GM18858 (cell line): ENCODE measurements at regions not wholly inside any gene's neighbourhood (a gene's known extent, or its start where the extent isn't known, plus 50 kb on each side); places are given as distances from the start of the nearest gene placed in this dataset.
A peak's percentile ranks its signal among the peaks of the same experiment; 100 is the strongest.
"Not testable (repeated sequence)": the region's sequence is repeated elsewhere in the genome, so short reads cannot be mapped to it uniquely, and the experiment has no call there.

ENCODE experiments used
- ATAC-seq: cut with Tn5 transposase; IDR thresholded peaks from one replicate; pipeline ENCODE4 v1.9.1; 2021; ENCODE audit not compliant: unreplicated experiment

DNA sequence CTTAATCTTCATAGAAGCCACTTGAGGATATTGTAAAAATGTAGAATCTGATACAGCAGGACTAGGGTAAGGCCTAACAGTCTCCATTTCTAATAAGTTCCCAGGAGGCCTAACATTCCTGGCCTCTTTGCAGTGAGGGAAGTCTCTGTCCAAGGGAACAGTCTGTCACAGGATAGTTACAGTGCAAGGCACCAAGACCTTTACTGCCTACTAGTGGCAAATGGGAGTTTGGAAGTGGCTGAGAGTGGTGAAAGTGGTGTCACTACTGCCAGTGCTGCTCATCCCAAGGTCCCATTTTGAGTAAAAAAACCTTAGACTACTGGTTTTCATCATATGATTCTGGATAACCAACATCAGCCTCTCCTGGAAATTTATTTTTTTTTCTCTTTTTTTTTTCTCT lies 619.5 kb upstream of the SEMA3D start:
- no peak for ATAC-seq

GRCh38 chr7:85805656-85806055 lies 618.8 kb upstream of the SEMA3D start:
- no peak for ATAC-seq

DNA sequence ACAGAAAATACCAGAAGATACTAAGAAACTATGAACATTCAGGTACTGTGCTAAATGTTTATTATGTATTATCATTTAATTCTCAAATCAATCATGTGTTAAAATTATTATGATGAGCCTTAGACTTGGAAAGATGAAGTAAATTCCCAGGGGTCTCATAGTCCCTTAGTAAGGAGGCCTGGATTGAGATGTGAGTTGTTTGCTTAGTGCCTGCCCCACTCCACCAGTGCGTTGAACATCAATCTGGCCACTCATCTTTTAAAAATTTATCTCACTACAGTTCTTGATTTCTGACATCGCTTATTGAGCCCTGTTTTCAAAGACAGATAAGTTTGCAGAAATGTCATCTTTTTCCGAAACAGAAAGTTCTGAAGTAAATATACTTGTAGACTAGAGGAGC lies 618.4 kb upstream of the SEMA3D start:
- no peak for ATAC-seq

DNA sequence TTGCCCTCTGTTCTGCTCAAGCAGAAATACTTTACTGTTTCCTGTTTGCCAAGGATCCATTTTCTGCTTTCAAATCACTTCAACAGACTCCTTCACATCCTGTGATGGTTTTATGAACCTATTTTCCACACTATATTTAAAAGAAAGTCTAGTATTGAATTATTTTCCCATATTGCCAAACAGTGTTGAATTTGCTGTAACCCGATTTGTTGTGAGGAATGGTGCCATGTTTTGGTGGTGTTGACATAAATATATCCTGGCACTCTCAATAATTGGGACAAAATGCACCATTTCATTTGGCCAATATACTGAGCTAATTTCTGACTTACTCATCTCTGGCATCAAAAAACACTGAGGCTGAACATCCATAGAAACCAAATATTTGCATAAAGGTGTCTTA lies 615.4 kb upstream of the SEMA3D start:
- no peak for ATAC-seq

- no peak for ATAC-seq
Measured at GRCh38 chr7:85796956-85797355, 610.1 kb upstream of the SEMA3D start.

DNA sequence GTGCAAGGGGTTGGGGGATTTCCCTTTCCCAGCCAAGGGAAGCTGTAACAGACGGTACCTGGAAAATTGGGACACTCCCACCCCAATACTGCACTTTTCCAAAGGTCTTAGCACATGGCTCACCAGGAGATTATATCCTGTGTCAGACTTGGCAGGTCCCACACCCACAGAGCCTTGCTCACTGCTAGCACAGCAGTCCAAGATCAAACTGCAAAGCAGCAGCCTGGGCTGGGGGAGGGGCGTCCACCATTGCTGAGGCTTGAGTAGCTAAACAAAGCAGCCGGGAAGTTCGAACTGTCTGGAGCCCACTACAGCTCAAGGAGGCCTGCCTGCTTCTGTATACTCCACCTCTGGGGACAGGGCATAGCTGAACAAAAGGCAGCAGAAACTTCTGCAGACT lies 604.2 kb upstream of the SEMA3D start:
- ATAC-seq: not testable (repeated sequence)

- ATAC-seq: no peak
Measured at GRCh38 chr7:85781606-85782005, 594.8 kb upstream of the SEMA3D start.

GRCh38 chr7:85776691-85777345 lies 590.0 kb upstream of the SEMA3D start:
- ATAC-seq: no peak

DNA sequence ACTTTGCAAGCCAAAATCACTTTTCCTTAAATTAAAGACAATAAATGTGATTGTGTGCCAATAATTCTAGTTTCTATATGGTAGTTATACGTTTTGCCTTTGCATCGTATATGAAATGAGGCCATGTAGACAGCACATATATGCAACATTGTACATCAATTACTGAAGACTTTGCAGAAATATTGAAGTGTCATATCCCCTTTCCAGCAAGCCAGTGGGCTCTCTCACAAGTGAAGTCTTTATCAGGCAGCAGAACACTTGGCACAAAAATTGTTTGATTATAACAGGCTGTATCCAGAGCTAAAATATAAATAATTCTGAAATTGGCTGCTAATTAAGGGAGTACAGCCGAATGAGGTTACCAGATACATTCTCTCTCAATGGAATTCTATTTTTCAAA lies 588.6 kb upstream of the SEMA3D start:
- ATAC-seq: no peak

DNA sequence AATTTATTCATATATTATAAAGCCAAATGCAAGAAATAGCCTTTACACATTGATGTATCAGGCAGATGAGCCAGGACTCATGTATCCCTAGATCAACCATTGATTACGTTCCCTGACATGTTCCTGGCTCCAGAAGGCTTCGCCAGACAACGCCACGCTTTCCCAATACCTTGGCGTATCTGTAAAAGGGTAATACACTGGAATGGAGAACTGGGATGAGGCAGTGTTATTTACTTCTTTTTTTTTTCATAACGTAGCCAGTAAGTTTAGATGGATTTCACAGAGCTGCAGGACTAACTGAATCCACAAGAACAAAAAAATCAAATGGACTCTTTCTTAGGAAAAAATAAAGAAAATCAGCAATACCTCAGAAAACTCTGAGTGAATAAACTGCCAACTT lies 588.1 kb upstream of the SEMA3D start:
- no peak for ATAC-seq

- no peak for ATAC-seq
Measured at GRCh38 chr7:85773116-85773728, 586.4 kb upstream of the SEMA3D start.

GRCh38 chr7:85771516-85771915 lies 584.7 kb upstream of the SEMA3D start:
- no peak for ATAC-seq

- ATAC-seq: no peak
Measured at GRCh38 chr7:85770332-85770731, 583.5 kb upstream of the SEMA3D start.

DNA sequence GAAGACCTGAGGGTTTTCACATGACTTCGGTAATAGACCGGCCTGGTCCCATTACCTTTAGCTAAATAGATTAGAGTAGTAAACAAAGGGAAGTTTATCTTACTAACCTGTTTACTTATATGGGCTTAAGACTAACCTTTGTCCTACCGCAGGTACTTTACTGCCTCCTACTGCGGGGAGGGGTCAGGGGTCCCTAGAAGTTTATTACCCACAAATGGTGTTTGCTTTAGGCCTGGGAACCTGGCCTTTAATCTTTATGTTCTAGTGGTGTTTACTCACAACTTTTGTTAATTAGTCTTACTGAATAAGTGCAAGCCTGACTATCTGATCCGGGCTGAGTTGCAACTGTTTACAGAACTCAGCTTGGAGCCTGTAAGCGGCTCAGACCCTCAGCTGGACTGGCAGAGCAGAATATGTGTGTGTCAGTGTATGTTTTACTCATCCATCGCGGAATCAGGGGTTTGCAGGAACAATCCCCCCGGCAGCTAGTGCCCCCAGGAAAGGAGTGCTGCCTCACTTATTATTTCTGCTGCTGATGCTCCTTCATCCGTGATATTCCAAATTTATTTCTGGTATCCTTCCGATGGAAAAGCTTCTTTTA lies 578.9 kb upstream of the SEMA3D start:
- no peak for ATAC-seq

DNA sequence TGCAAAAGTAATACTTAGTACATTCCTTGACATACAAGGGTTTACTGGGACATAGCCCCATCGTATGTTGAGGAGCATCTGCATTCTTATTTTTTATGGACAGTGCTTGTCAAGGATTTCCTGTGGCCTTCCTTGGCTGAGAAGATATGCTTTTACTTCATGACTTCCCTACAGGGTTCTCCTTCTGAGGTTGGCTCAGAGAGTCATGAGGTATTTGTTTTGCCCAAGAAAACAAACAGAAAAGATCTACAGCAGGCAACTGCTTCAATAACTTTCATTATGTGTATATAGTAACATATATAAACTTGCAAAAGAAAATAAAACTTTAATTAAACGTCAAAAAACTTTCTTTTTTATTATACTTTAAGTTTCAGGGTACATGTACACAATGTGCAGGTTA lies 577.2 kb upstream of the SEMA3D start:
- no peak for ATAC-seq

DNA sequence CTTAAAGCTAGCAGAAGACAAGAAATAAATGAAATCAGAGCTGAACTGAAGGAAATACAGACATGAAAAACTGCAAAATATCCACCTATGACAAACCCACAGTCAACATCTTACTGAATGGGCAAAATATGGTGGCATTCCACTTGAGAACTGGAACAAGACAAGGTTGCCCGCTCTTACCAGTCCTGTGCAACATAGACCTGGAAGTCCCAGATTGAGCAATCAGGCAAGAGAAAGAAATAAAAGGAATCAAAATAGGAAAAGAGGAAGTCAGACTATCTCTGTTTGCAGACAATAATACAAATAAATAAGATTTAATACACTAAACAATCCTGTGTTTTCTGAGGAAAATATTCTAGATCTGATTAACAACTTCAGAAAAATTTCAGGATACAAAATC lies 570.5 kb upstream of the SEMA3D start:
- no peak for ATAC-seq

DNA sequence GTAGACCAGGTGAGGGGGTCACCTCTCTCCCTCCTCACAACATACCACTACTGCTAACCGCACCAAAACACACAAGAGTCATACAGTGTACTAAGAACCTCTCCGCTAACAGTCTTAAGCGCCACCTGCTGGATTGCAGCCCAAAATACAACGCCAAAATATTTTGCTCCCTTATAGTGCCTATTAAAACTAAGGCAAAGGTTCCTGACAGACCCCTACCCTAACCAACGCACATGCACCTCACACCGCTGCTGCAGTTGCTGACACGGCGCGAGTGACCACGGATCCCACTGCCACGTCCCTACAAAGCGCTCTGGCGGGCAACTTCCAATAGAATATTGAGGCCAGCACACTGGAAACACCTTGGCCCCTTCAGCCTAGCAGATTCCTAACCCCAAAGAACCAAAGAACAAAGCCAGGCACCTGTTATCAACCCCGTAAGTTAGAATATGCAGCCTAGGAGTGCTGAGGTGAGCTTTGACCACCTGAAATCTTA lies 563.6 kb upstream of the SEMA3D start:
- peak; percentile 96 for ATAC-seq

DNA sequence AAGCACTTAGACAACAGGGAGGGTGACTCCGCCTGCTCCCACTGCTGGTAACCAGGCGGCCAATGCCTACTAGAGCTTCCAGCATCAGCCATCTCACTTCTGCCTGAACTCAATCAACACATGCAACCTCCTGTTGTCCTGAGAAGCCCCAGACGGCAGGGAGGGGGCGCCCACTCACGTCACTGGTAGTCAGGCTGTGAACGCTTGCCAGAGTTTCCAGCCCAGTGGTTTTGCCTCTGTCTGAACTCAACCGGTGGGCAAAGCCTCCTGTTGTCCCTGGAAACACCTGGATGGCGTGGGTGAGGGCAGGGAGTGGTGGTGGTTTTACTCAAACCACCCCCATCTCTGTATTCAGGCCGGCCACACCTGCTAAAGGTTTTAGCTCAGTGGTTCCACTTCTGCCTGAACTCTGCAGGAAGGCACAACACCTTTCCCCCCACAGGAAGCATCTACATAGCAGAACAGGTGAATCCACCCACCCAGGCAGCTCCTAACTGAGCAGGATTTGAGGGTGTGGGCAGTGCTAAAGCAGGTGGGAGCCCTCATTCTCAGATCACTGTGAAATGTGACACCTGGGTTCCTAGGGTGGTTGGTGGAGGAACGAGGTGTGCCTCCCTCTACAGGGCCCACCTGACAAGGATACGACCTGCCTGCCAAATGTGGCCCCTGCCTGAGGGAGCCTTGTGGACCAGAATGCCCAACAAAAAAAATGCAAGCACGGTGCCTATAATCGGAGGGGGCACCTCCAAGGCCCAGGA lies 563.0 kb upstream of the SEMA3D start:
- ATAC-seq: no peak

- no peak for ATAC-seq
Measured at GRCh38 chr7:85748861-85749260, 562.0 kb upstream of the SEMA3D start.

- no peak for ATAC-seq
Measured at GRCh38 chr7:85737426-85737825, 550.6 kb upstream of the SEMA3D start.

DNA sequence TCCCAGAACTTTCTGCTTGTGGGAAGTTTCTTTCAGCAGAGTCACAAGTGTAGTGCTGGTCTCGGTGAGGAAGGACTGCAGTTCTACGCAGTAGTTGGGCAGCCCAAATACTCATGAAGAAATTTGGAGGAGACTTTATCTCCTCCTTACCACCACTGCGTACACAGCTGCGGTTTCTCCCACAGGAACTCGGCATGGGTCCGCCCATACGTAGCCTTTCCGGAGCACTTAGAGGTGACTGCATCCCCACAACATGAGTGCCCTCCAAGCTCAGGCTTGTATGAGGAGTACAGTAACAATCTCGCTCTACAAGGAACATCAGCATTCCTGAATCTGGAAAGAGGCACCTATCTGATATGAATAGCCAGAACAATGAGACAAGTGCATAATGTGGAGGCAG lies 549.2 kb upstream of the SEMA3D start:
- ATAC-seq: no peak

GRCh38 chr7:85734823-85735222 lies 548.0 kb upstream of the SEMA3D start:
- no peak for ATAC-seq
